IMR-90 (cell line): ENCODE measurements at regions not wholly inside any gene's neighbourhood (a gene's known extent, or its start where the extent isn't known, plus 50 kb on each side); places are given as distances from the start of the nearest gene placed in this dataset.

Source experiments
- ATAC-seq: fragments of 200-7000 bp; cut with Tn5 transposase; 2 replicates; pipeline ENCODE4 v1.9.1; 2020; ENCODE audit warnings: low read depth, mild to moderate bottlenecking, moderate library complexity
- BruUV-seq: library from RNA; stranded (reverse); fragments of 400-500 nt; replicated peaks from 2 replicates; lab custom pipeline; 2021; lab: Mats Ljungman, UMichigan
- CTCF ChIA-PET: fragments of 300-600 bp; formaldehyde crosslinking; extraction: SDS; loops from one replicate; lab custom pipeline; 2021; ENCODE audit warnings: antibody characterized with exemption; lab: Yijun Ruan, JAX
- POLR2A ChIA-PET: fragments of 300-600 bp; sonication (Branson Sonifier 250); formaldehyde crosslinking; loops from one replicate; lab custom pipeline; 2022; ENCODE audit warnings: antibody characterized with exemption; ENCODE audit not compliant: unreplicated experiment; lab: Charles Lee
- DNase-seq: peaks from one replicate; pipeline ENCODE4 v3.0.0; 2013
- H2AFZ ChIP-seq: replicated peaks from 2 replicates; pipeline ENCODE3; 2013; ENCODE audit warnings: low read length, mild to moderate bottlenecking; ENCODE audit not compliant: poor library complexity
- H2AK5ac ChIP-seq: 2 replicates; pipeline ENCODE4 v1.6.1; 2013; ENCODE audit warnings: low read depth, low read length, inconsistent platforms
- H2AK9ac ChIP-seq: replicated peaks from 2 replicates; pipeline ENCODE3; 2013; ENCODE audit warnings: mild to moderate bottlenecking, low read depth, low read length, moderate library complexity; ENCODE audit not compliant: poor library complexity
- H2BK120ac ChIP-seq: 2 replicates; pipeline ENCODE4 v1.6.1; 2013; ENCODE audit warnings: low read depth, low read length, inconsistent platforms
- H2BK15ac ChIP-seq: 3 replicates; pipeline ENCODE4 v1.6.1; 2013; ENCODE audit warnings: low read depth, low read length, inconsistent platforms
- H2BK20ac ChIP-seq: 2 replicates; pipeline ENCODE4 v1.6.1; 2013; ENCODE audit warnings: low read depth, mild to moderate bottlenecking, inconsistent platforms, low read length, moderate library complexity
- H2BK5ac ChIP-seq: 2 replicates; pipeline ENCODE4 v1.6.1; 2013; ENCODE audit warnings: mild to moderate bottlenecking, low read depth, low read length, inconsistent platforms; ENCODE audit not compliant: poor library complexity, severe bottlenecking
- H3K14ac ChIP-seq: replicated peaks from 2 replicates; pipeline ENCODE4 v1.6.1; 2013; ENCODE audit warnings: low read depth, low read length, inconsistent platforms
- H3K18ac ChIP-seq: 2 replicates; pipeline ENCODE4 v1.6.1; 2013; ENCODE audit warnings: low read depth, low read length, control low read depth
- H3K23ac ChIP-seq: 2 replicates; pipeline ENCODE4 v1.6.1; 2013; ENCODE audit warnings: low read depth, low read length, inconsistent platforms
- H3K27ac ChIP-seq: 2 replicates; pipeline ENCODE4 v1.5.1; 2013; ENCODE audit warnings: mild to moderate bottlenecking, control low read depth, low read length; ENCODE audit not compliant: insufficient read depth
- H3K27me3 ChIP-seq: 2 replicates; pipeline ENCODE4 v1.6.1; 2013; ENCODE audit warnings: low read length; ENCODE audit not compliant: control insufficient read depth, insufficient read depth
- H3K36me3 ChIP-seq: 2 replicates; pipeline ENCODE4 v1.6.1; 2013; ENCODE audit warnings: low read length, mixed read lengths; ENCODE audit not compliant: control insufficient read depth, insufficient read depth
- H3K4ac ChIP-seq: 2 replicates; pipeline ENCODE4 v1.6.1; 2013; ENCODE audit warnings: low read depth, low read length, inconsistent platforms
- H3K4me1 ChIP-seq: 2 replicates; pipeline ENCODE4 v1.6.1; 2013; ENCODE audit warnings: low read length, mixed read lengths; ENCODE audit not compliant: control insufficient read depth, insufficient read depth
- H3K4me2 ChIP-seq: 2 replicates; pipeline ENCODE4 v1.6.1; 2013; ENCODE audit warnings: low read depth, mild to moderate bottlenecking, control low read depth, low read length, moderate library complexity
- H3K4me3 ChIP-seq: 2 replicates; pipeline ENCODE4 v1.5.1; 2013; ENCODE audit warnings: low read depth, mild to moderate bottlenecking, control low read depth, low read length, moderate library complexity; ENCODE audit not compliant: insufficient read depth
- H3K56ac ChIP-seq: 2 replicates; pipeline ENCODE4 v1.6.1; 2013; ENCODE audit warnings: low read length, inconsistent platforms; ENCODE audit not compliant: insufficient read depth; ENCODE audit errors: extremely low read depth
- H3K79me1 ChIP-seq, 2 experiments: 2 replicates each; pipeline ENCODE4 v1.6.1; 2013; ENCODE audit warnings: low read length in 2 of 2, inconsistent platforms in 1 of 2, low read depth in 1 of 2
- H3K9ac ChIP-seq: 2 replicates; pipeline ENCODE4 v1.6.1; 2013; ENCODE audit warnings: low read depth, low read length, control low read depth
- H3K9me1 ChIP-seq: 2 replicates; pipeline ENCODE4 v1.6.1; 2013; ENCODE audit warnings: low read length, inconsistent platforms; ENCODE audit not compliant: insufficient read depth
- H3K9me3 ChIP-seq: 2 replicates; pipeline ENCODE4 v1.6.1; 2013; ENCODE audit warnings: low read length; ENCODE audit not compliant: control insufficient read depth, insufficient read depth
- H4K20me1 ChIP-seq: 2 replicates; pipeline ENCODE4 v1.6.1; 2013; ENCODE audit warnings: low read length, inconsistent platforms; ENCODE audit not compliant: insufficient read depth
- H4K5ac ChIP-seq: 2 replicates; pipeline ENCODE4 v1.6.1; 2013; ENCODE audit warnings: mild to moderate bottlenecking, low read depth, low read length, control low read depth
- H4K8ac ChIP-seq, 2 experiments: 2 replicates each; pipeline ENCODE4 v1.6.1; 2013; ENCODE audit warnings: low read depth in 2 of 2, low read length in 2 of 2, control low read depth in 1 of 2, inconsistent platforms in 1 of 2
- H4K91ac ChIP-seq: 2 replicates; pipeline ENCODE4 v1.6.1; 2013; ENCODE audit warnings: low read depth, low read length, inconsistent platforms; ENCODE audit not compliant: insufficient read depth
- CTCF ChIP-seq: conservative IDR thresholded peaks from 2 replicates; pipeline ENCODE4 v1.5.1; 2012; ENCODE audit warnings: mild to moderate bottlenecking, low read depth, low read length, improper control_type of control experiment
- FOS ChIP-seq: fragments of 150-350 bp; IDR thresholded peaks from 2 replicates; pipeline ENCODE4 v1.6.1; 2016; ENCODE audit warnings: low read depth, low read length
- MAFK ChIP-seq: IDR thresholded peaks from 2 replicates; pipeline ENCODE4 v1.6.1; 2012; ENCODE audit warnings: low read depth, low read length, improper control_type of control experiment
- MAZ ChIP-seq: IDR thresholded peaks from 2 replicates; pipeline ENCODE4 v1.6.1; 2012; ENCODE audit warnings: low read depth, mild to moderate bottlenecking, low read length, improper control_type of control experiment, moderate library complexity, borderline replicate concordance
- POLR2A ChIP-seq: IDR thresholded peaks from 2 replicates; pipeline ENCODE4 v1.6.1; 2012; ENCODE audit warnings: mild to moderate bottlenecking, low read depth, low read length
- USF2 ChIP-seq: fragments of 150-350 bp; IDR thresholded peaks from 2 replicates; pipeline ENCODE4 v1.6.1; 2017; ENCODE audit warnings: mild to moderate bottlenecking, antibody characterized with exemption, low read length, low read depth
- WGBS, 2 experiments: methylation state at CpG; one replicate each; pipeline versions ENCODE4 v1.1.5 to v1.1.7; 2013; ENCODE audit warnings: missing lambda C conversion rate in 2 of 2; ENCODE audit not compliant: insufficient read length in 1 of 2; ENCODE audit errors: extremely low coverage in 2 of 2; 5-methylcytosine and 5-hydroxymethylcytosine counted together
- dilution Hi-C: fragments of 300-500 bp; cut with HindIII; formaldehyde crosslinking; loops from one replicate; pipeline ENCODE4 v1.14.3; 2018; ENCODE audit warnings: low sequenced_read_pairs; ENCODE audit not compliant: unreplicated experiment
- in situ Hi-C: fragments of 300-500 bp; cut with MboI; formaldehyde crosslinking; loops from 3 replicates; pipeline ENCODE4 v1.14.3; 2019; ENCODE audit warnings: low sequenced_read_pairs, inconsistent platforms, mixed read lengths
- intact Hi-C: fragments of 100-400 bp; cut with micrococcal nuclease; formaldehyde crosslinking; loops from 2 replicates; pipeline ENCODE4 v1.10.0; 2022

GRCh38 chr1:105359457-105359856, 1609.8 kb downstream of the AMY1C start:
- dilution Hi-C loops = no loop called here
- Histone ChIP-seq H3K9me1 (no peaks in the 10 kb centered on the region), H4K8ac (no peak overlapping the region), H3K9ac (no peak overlapping the region), H3K4ac (no peak overlapping the region), H3K9me3 (peaks cover 3% of the 10 kb centered on the region), H3K18ac (no peak overlapping the region), H3K79me1 (no peaks in the 10 kb centered on the region), H3K4me3 (no peak overlapping the region), H3K56ac (no peak overlapping the region), H2BK5ac (no peak overlapping the region), H2BK15ac (no peak overlapping the region), H2BK120ac (no peak overlapping the region), H2AFZ (no peak overlapping the region), H2AK5ac (no peak overlapping the region), H2BK20ac (no peak overlapping the region), H2AK9ac (no peak overlapping the region), H3K23ac (no peak overlapping the region), H3K36me3 (no peaks in the 10 kb centered on the region), H4K5ac (no peak overlapping the region), H3K4me2 (no peak overlapping the region), H4K20me1 (no peaks in the 10 kb centered on the region), H3K27me3 (no peaks in the 10 kb centered on the region), H3K27ac (no peak overlapping the region), H3K4me1 (no peaks in the 10 kb centered on the region), H4K91ac (no peak overlapping the region), H3K14ac (no peak overlapping the region)
- in situ Hi-C loops = no loop called here
- DNase-seq (no peak), ATAC-seq (no peak)
- ChIA-PET POLR2A (no interaction called here), CTCF (interaction anchor here (0.6 kb wide), 1 partner anchor 111 kb away, joined by 5 read pairs; no protein-coding TSS in a partner anchor)
- WGBS, 2 experiments = no CpG with 5 or more reads among the region's 1 CpG
- no peak for TF ChIP-seq MAFK
- TF ChIP-seq MAZ = no peak
- no peak for TF ChIP-seq CTCF
- no peak for TF ChIP-seq POLR2A
- no peak for TF ChIP-seq FOS
- TF ChIP-seq USF2 = no peak
- BruUV-seq = no TSS peak
- intact Hi-C loops = no loop called here
